GM18868 (cell line): ENCODE measurements at regions not wholly inside any gene's neighbourhood (a gene's known extent, or its start where the extent isn't known, plus 50 kb on each side); places are given as distances from the start of the nearest gene placed in this dataset.

Experiments
- ATAC-seq: cut with Tn5 transposase; IDR thresholded peaks from one replicate; pipeline ENCODE4 v1.9.1; 2021; ENCODE audit warnings: mild to moderate bottlenecking, moderate library complexity; ENCODE audit not compliant: unreplicated experiment

GRCh38 chr2:67259556-67260342 is 137.4 kb upstream of the ETAA1 start:
- no peak for ATAC-seq

- ATAC-seq, result no peak
Measured at GRCh38 chr2:67260343-67261277, 136.5 kb upstream of the ETAA1 start.

- ATAC-seq, result no peak
Measured at GRCh38 chr2:67267241-67267640, 129.9 kb upstream of the ETAA1 start.

DNA sequence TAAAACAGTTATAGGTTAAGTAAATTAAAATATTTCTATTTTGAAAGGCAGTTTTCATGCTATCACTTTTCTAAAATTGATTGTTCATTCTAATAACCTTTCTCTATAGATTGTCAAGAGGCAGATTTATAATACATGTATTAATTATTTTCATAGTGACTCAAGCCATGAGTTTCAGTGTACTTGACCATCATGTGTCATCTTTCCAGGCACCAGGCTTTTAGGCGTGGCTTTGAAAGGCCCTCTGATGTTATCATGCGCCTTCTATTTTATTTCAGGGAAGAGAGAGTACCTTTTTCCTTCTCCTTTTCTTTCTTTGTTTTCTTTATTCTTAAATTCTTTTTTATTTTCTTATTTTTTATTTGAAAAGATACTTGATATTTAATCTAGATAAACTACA is 128.3 kb upstream of the ETAA1 start:
- ATAC-seq, result no peak

GRCh38 chr2:67272195-67272594 is 124.9 kb upstream of the ETAA1 start:
- no peak for ATAC-seq

DNA sequence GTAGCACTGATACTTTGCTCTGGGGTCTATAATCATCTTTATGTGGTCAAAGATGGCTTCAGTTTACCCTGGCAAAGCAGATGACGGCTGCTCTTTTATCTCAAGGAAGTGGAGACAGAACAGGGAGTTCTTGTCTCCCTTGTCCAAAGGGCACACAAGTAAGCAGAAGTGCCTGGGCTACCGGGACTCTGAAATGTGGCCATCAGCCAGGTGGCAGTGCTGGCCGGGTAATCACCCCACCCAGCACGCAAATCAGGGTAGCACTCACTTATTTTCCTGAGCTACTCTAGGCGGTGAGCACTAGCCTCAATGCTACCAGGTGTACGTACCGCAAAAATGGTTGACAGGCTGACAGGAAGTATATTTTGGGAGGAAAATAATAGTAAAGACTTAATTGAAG is 119.7 kb upstream of the ETAA1 start:
- no peak for ATAC-seq

GRCh38 chr2:67281101-67281500 is 116.0 kb upstream of the ETAA1 start:
- ATAC-seq, result no peak

DNA sequence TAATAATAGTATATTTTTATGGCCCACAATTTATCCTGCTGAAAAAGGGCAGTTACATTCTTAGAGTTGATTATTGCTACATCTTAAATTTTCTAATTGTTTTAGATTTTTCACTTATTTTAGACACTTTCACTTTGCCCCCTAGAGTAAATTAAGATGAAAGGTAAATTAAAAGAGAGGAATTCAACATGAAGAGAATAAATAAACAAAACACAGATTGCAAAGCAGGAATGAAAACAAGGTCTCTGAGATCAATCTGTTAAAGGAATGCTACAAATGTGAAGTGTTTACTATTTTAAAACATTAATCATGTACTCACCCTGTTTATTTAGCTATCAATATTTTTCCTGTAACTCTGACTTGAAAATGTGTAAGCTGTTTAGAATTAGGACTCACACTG is 113.5 kb upstream of the ETAA1 start:
- no peak for ATAC-seq

- no peak for ATAC-seq
Measured at GRCh38 chr2:67286981-67287759, 110.0 kb upstream of the ETAA1 start.

DNA sequence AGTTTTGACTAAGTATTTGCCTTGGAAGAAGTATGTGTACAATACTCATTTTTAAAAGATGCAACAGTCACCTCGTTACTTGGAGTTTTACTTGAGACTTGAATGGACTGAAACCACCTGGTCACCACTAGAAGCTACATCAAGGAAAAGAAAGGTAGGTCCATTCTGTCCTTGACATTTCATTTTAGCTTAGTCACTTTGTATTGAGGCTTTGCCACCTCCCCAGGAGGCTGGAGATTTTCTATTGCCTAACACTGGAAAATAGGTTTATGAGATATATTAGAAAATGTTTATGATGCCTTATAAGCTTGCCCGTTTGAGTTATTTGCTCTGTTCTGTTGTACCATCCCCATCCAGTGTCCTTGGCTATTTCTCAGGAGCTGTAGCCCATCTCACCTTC is 107.9 kb upstream of the ETAA1 start:
- no peak for ATAC-seq

- no peak for ATAC-seq
Measured at GRCh38 chr2:67289921-67290371, 107.2 kb upstream of the ETAA1 start.

DNA sequence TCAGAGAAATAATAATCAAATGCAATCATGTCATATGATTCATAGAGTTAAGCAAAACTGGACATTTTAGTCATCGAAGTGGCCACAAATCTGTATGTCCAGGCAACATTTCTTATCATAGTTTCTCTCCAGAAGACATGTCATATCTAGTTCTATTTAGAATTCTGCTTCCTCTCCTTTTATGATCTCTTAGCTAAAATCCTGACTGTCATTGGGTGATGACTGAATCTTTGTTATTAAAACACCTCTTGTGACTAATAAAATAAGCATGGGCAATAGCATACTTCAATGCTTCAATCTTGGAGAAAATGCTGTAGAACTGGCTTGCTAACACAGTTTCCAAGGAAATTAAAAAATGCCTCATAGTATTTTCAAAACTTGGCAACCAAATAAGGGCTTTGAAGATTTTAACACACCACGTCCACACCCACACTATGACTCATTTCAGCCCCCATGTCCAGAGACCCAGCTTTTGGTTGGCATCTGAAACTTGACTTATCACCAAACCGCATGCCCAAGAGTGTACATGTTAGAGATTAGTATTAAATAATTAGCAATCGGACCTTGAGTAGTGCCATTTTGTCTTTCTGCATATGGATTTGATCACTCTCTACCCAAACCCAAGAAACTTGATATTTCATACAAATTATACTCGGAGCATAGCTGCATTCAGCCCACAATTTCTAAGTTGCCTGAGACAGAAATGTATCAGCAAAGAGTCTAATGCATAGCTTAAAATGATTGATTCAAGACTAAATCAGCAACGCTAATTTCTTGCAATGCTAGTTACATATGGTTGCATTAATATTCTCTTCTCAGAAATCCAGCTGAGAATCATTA is 106.5 kb upstream of the ETAA1 start:
- no peak for ATAC-seq

GRCh38 chr2:67294218-67294617 is 102.9 kb upstream of the ETAA1 start:
- no peak for ATAC-seq

- ATAC-seq, result no peak
Measured at GRCh38 chr2:67295406-67295805, 101.7 kb upstream of the ETAA1 start.

DNA sequence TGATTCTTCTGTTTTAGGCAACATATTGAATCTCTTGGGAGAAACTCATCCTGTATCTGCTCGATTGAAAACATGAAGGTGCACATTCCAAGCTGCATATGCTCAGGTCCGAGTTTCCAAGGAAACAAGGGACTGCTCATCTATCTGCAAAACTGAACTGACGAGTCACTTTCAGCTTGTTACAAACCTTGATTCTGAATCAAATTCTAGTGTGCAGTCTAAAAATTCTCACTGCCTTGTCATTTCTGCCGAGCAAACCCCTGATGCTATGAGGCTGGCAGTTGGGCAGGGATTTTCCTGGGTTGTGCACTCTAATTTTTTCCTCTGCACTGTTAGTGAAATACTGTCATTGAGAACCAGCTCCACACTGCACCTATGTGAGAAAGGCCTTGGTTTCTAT is 101.3 kb upstream of the ETAA1 start:
- ATAC-seq, result no peak

GRCh38 chr2:67304300-67304890 is 92.7 kb upstream of the ETAA1 start:
- ATAC-seq, result no peak

GRCh38 chr2:67309281-67309680 is 87.9 kb upstream of the ETAA1 start:
- ATAC-seq, result no peak

DNA sequence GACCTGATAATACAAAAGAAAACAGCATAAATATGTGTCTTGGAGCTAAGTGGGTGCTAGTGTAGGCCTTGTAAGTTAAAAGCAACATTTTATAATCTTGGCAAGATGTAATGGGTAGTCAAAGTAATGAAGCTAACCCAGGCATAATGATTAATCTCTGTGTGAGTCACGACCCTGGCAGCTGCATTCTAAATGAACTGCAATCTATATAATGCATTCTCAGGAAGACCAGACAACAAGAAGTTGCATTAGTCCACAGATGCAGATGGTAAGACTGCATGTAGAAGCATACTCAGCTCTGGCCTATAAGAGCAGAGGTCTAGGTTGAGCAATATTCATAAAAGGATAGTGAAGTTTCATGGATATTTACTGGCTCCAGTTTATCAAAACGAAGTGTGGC is 85.6 kb upstream of the ETAA1 start:
- ATAC-seq, result no peak

- no peak for ATAC-seq
Measured at GRCh38 chr2:67312871-67313270, 84.3 kb upstream of the ETAA1 start.

DNA sequence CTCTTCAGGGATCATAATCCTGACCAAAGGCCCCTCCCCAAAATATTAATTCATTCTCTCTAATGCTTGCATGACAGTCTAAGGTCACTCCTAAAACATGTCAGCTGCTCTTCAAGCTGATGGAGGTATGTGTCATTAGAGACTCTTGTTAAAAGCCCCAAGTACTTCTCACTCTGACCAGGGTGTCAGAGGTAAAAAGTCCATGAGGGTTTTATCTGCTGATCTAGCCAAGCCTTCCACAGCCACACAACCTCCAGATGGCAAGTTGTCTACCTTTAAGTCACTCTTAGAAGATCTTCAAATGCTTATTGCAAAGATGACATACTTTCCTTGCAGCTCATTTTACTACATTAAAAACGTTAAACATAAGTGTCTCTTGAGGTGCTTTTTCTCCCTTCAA is 83.6 kb upstream of the ETAA1 start:
- ATAC-seq, result no peak
